Medulla oblongata (tissue), 1 donor: ENCODE measurements at regions not wholly inside any gene's neighbourhood (a gene's known extent, or its start where the extent isn't known, plus 50 kb on each side); places are given as distances from the start of the nearest gene placed in this dataset.
A peak's percentile ranks its signal among the peaks of the same experiment; 100 is the strongest.
"Not testable (repeated sequence)": the region's sequence is repeated elsewhere in the genome, so short reads cannot be mapped to it uniquely, and the experiment has no call there.

ENCODE experiments used
- DNase-seq: peaks from one replicate; pipeline ENCODE4 v3.0.0-alpha.2; 2015; ENCODE audit errors: extremely low spot score

GRCh38 chr7:64469673-64470072 lies 93.2 kb downstream of the ZNF680 start:
- no peak for DNase-seq

DNA sequence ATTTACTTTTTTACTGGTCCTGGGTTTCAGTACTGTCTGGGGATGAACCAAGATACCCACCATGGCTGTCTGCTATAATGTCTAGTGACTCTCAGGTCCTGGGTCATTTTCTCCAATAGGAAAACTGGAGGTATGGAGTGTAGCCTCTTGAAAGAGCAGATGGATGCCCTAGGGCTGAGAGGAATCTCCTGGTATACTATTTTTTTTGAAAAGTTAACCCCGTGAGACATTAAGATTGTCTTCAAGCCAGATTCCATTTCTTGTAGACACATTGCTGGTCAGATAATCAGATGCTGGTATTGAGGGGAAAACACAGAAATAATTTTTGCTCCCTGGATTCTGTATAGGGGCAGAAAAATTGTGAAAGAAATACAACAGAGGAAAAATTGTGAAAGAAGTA lies 97.3 kb downstream of the ZNF680 start:
- no peak for DNase-seq

DNA sequence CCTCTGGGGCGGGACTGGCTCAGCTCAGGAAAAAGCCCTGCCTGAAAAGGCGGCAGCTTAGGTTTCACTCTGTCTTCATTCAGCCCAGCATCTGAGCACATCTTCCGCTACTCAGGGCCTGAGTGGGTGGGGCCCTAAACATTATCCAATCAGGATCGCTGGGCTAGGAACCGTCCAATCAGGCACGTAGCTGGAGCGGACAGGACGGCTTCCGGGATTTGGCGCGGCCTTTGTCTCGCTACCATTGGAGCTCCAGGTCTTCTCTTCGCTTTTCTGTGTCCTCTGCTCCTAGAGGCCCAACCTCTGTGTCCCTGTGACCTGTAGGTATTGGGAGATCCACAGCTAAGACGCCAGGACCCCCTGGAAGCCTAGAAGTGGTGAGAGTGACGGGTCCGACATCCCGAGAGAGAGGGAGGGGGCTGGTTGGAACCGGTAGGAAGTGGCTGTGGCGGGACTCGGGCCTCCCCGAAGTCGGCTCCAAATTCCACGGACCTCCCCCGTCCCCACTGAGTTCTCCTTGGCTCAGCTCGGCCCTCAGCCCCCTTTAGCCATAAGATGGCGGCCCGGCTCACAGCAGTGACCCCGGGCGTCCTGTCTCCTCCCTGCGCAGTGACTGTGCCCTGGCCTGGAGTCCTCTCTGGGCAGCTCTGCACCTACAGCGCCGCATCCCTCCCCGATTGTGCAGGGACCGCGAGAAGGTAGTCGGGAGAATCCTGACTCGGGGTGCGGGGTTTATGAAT lies 99.1 kb downstream of the ZNF680 start:
- DNase-seq = peak; percentile 88

DNA sequence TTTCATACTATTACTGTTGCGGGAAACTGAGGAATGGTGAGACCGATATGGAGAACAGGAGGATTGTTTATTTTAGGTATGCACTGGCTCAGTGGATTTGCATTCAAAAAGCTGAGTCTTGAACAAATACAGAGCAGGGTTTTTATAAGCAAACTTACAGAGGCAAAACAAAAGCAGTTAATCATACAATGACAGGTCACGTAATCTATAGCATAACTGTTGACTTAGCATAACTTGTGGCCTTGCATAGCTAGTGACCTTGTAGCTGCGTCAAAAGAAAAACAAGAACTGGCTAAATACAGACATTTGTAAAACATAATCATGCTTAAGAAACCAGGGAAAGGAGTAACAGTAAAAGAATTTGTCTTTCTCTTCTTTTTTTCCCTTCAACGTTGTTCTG lies 103.0 kb downstream of the ZNF680 start:
- not testable (repeated sequence) for DNase-seq

DNA sequence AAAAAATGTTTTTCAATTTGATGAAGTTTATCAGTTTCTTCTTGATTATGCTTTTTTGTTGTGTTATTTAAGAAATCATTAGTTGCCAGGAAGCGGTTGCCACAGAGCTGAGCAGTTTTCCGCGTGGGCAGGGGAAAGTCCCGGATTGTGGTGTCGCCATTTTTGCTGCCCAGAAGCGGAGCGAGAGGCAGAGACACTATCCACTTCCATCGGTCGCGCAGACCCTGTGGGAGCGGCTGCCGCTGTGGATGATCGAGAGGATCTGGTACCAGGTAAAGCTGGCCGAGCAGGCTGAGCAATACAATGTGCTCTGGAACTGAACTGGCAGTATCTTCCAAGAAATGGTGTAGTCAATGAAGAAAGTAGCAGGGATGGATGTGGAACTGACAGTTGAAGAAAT lies 119.8 kb downstream of the ZNF736 start:
- DNase-seq = no peak

DNA sequence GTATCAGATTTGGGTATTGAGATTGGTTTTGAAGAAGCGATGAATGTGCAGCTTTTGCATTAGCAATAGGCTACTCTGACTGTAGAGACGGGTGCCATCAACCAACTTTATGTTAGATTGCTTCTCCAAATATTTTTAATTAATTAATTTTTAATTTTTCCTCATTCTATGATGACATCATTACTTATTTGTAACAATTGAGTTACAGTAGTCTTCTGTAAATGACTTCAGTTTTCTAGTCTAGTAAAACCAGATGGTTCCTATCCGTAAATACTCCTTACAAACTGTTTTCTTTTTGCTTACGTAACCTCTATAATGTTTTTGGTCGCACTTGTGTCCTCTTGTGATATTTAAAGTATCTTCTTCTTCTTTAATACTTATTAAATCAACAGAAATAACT lies 118.1 kb downstream of the ZNF736 start:
- no peak for DNase-seq

DNA sequence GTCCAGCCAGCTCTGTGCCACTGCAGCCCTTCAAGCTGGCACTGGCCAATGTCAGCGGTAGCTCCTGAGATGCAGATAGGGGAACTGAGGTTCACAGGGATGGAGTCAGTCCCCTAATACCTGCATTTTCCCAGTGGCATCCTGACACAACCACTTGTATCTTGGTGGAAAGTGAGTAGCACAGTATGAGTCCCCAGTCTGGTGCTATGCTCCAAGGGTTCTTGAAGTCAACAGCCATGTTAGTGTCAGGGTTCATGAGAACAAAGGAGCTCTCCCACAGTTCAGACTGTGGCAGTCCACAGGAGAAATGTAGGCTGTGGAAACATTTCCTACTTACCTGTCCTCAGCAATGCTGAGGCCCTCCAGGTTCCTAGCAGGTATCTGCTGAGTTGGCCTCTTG lies 115.5 kb downstream of the ZNF736 start:
- no peak for DNase-seq

- DNase-seq = not testable (repeated sequence)
Observed at GRCh38 chr7:64425436-64425835, 111.7 kb downstream of the ZNF736 start.

DNA sequence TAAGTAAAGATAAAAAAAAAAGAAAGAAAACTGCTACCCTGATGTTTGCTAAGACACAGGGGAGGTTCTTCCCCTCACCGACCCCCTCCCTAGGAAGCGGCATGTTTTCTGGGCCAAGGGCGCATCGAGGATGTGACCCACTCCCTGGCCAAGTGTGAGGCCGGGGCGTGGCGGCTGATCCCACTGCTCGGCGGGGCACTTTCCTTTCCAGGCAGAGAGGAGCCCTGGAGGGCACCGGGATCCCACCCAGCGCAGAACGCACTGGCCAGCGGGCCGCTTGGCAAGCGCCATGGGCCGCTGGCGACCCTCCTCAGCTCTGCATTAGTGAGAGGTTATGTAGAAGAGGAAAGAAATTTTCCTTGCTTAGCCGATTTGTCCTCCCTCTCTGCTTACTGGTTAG lies 93.4 kb downstream of the ZNF736 start:
- DNase-seq = no peak
